Astrocyte of the cerebellum (primary cell): ENCODE measurements at regions not wholly inside any gene's neighbourhood (a gene's known extent, or its start where the extent isn't known, plus 50 kb on each side); places are given as distances from the start of the nearest gene placed in this dataset.

Source experiments
- DNase-seq: peaks from one replicate; pipeline ENCODE4 v3.0.0-alpha.2; 2011; ENCODE audit warnings: low read depth
- H3K4me3 ChIP-seq: 2 replicates; pipeline ENCODE4 v1.5.1; 2011; ENCODE audit warnings: mild to moderate bottlenecking, low read depth, low read length, moderate library complexity
- CTCF ChIP-seq: IDR thresholded peaks from 2 replicates; pipeline ENCODE4 v1.5.1; 2012; ENCODE audit warnings: low read length, low read depth, moderate library complexity, mild to moderate bottlenecking; ENCODE audit errors: missing control alignments
- in situ Hi-C: cut with HindIII; loops from 2 replicates; pipeline ENCODE4 v1.10.0; 2017; ENCODE audit warnings: low sequenced_read_pairs

GRCh38 chr5:175591293-175591692 is 66.6 kb upstream of the HRH2 start:
- H3K4me3 ChIP-seq = no peak overlapping the region
- TF ChIP-seq CTCF = no peak
- in situ Hi-C loops = no loop called here
- DNase-seq = no peak

- in situ Hi-C loops = no loop called here
- TF ChIP-seq CTCF = no peak
- H3K4me3 ChIP-seq = no peak overlapping the region
- no peak for DNase-seq
Measured at GRCh38 chr5:175593794-175594193, 64.1 kb upstream of the HRH2 start.

GRCh38 chr5:175595905-175596304 is 62.0 kb upstream of the HRH2 start:
- in situ Hi-C loops = no loop called here
- no peak overlapping the region for H3K4me3 ChIP-seq
- no peak for TF ChIP-seq CTCF
- no peak for DNase-seq

- DNase-seq = no peak
- in situ Hi-C loops = no loop called here
- no peak overlapping the region for H3K4me3 ChIP-seq
- TF ChIP-seq CTCF = no peak
Measured at GRCh38 chr5:175596761-175597189, 61.1 kb upstream of the HRH2 start.

- no peak for TF ChIP-seq CTCF
- in situ Hi-C loops = no loop called here
- DNase-seq = no peak
- H3K4me3 ChIP-seq = no peak overlapping the region
Measured at GRCh38 chr5:175597718-175598117, 60.2 kb upstream of the HRH2 start.

GRCh38 chr5:175598774-175599173 is 59.1 kb upstream of the HRH2 start:
- H3K4me3 ChIP-seq = no peak overlapping the region

More at GRCh38 chr5:175598774-175599173, 59.1 kb upstream of the HRH2 start:
- in situ Hi-C loops = no loop called here
- DNase-seq = no peak
- no peak for TF ChIP-seq CTCF
